WTC11 (cell line): ENCODE measurements at regions not wholly inside any gene's neighbourhood (a gene's known extent, or its start where the extent isn't known, plus 50 kb on each side); places are given as distances from the start of the nearest gene placed in this dataset.
A peak's percentile ranks its signal among the peaks of the same experiment; 100 is the strongest.

Source experiments
- ATAC-seq: fragments of 200-7000 bp; cut with Tn5 transposase; 2 replicates; pipeline ENCODE4 v1.10.0; 2021; ENCODE audit warnings: mild to moderate bottlenecking, moderate library complexity
- CTCF ChIA-PET: fragments of 300-600 bp; sonication (Branson Sonifier 250); formaldehyde crosslinking; loops from one replicate; lab custom pipeline; 2021; ENCODE audit warnings: antibody characterized with exemption; lab: Charles Lee
- POLR2A ChIA-PET: fragments of 350-600 bp; sonication (Branson Sonifier 250); formaldehyde crosslinking; loops from one replicate; lab custom pipeline; 2021; ENCODE audit warnings: antibody characterized with exemption; lab: Charles Lee
- DNase-seq: peaks from one replicate; pipeline ENCODE4 v3.0.0; 2021; ENCODE audit warnings: low spot score
- H3K27ac Mint-ChIP-seq: 2 replicates; pipeline ENCODE4 v1.8.0; 2021; ENCODE audit warnings: mixed read lengths
- H3K27me3 Mint-ChIP-seq: 2 replicates; pipeline ENCODE4 v1.8.0; 2021; ENCODE audit warnings: low read depth, mild to moderate bottlenecking, moderate library complexity, mixed read lengths
- H3K36me3 Mint-ChIP-seq: 2 replicates; pipeline ENCODE4 v1.8.0; 2021; ENCODE audit warnings: mixed read lengths
- H3K4me1 Mint-ChIP-seq: 2 replicates; pipeline ENCODE4 v1.8.0; 2022; ENCODE audit warnings: mixed read lengths
- H3K4me3 Mint-ChIP-seq: 2 replicates; pipeline ENCODE4 v1.8.0; 2021; ENCODE audit warnings: mild to moderate bottlenecking, moderate library complexity, mixed read lengths
- H3K9me3 Mint-ChIP-seq: 2 replicates; pipeline ENCODE4 v1.8.0; 2021; ENCODE audit warnings: mixed read lengths
- FOXP1 ChIP-seq: sonication (generic); formaldehyde crosslinking; IDR thresholded peaks from 2 replicates; pipeline ENCODE4 v1.8.0; 2022; ENCODE audit warnings: missing genetic modification reagents, mild to moderate bottlenecking, moderate library complexity, borderline replicate concordance
- GABPB1 ChIP-seq: sonication (generic); formaldehyde crosslinking; IDR thresholded peaks from 2 replicates; pipeline ENCODE4 v1.8.1; 2023; ENCODE audit warnings: mild to moderate bottlenecking, missing genetic modification reagents
- HMGA2 ChIP-seq: fragments of 250-450 bp; sonication (Bioruptor Pico); IDR thresholded peaks from 2 replicates; pipeline ENCODE4 v1.4.0; 2021; ENCODE audit warnings: mild to moderate bottlenecking, moderate library complexity
- IRF1 ChIP-seq: sonication (generic); formaldehyde crosslinking; IDR thresholded peaks from 2 replicates; pipeline ENCODE4 v1.8.0; 2023; ENCODE audit warnings: missing genetic modification reagents
- NFYB ChIP-seq: sonication (generic); formaldehyde crosslinking; conservative IDR thresholded peaks from 2 replicates; pipeline ENCODE4 v1.8.0; 2022; ENCODE audit warnings: low read depth, missing genetic modification reagents
- PREB ChIP-seq: sonication (generic); formaldehyde crosslinking; IDR thresholded peaks from 2 replicates; pipeline ENCODE4 v1.8.1; 2022; ENCODE audit warnings: mild to moderate bottlenecking, missing genetic modification reagents, moderate library complexity, borderline replicate concordance
- SMAD3 ChIP-seq: sonication (generic); formaldehyde crosslinking; IDR thresholded peaks from 2 replicates; pipeline ENCODE4 v1.8.0; 2022; ENCODE audit warnings: missing genetic modification reagents, mild to moderate bottlenecking, borderline replicate concordance
- SMAD4 ChIP-seq: sonication (generic); formaldehyde crosslinking; IDR thresholded peaks from 2 replicates; pipeline ENCODE4 v1.8.0; 2022; ENCODE audit warnings: mild to moderate bottlenecking, missing genetic modification reagents
- SP1 ChIP-seq: sonication (generic); formaldehyde crosslinking; conservative IDR thresholded peaks from 2 replicates; pipeline ENCODE4 v1.8.1; 2022; ENCODE audit warnings: missing genetic modification reagents
- TP53 ChIP-seq: sonication (generic); formaldehyde crosslinking; IDR thresholded peaks from 2 replicates; pipeline ENCODE4 v1.8.1; 2023; ENCODE audit warnings: mild to moderate bottlenecking, missing genetic modification reagents
- ZNF263 ChIP-seq: sonication (generic); formaldehyde crosslinking; IDR thresholded peaks from 2 replicates; pipeline ENCODE4 v1.8.1; 2022; ENCODE audit warnings: low read depth, mild to moderate bottlenecking, moderate library complexity, missing genetic modification reagents
- ZNF317 ChIP-seq: sonication (generic); formaldehyde crosslinking; IDR thresholded peaks from 2 replicates; pipeline ENCODE4 v1.8.1; 2023; ENCODE audit warnings: low read depth, mild to moderate bottlenecking, moderate library complexity, missing genetic modification reagents, borderline replicate concordance
- ZNF416 ChIP-seq: fragments of 250-450 bp; sonication (Bioruptor Pico); IDR thresholded peaks from 2 replicates; pipeline ENCODE4 v1.9.0; 2021; ENCODE audit warnings: mild to moderate bottlenecking, inconsistent platforms
- TF ChIP-seq, protein P1 (sequence below): sonication (generic); formaldehyde crosslinking; conservative IDR thresholded peaks from 2 replicates; pipeline ENCODE4 v1.8.1; 2022; ENCODE audit warnings: mild to moderate bottlenecking, missing genetic modification reagents
- TF ChIP-seq, protein P2 (sequence below): fragments of 250-450 bp; sonication (Bioruptor Pico); IDR thresholded peaks from 2 replicates; pipeline ENCODE4 v1.9.0; 2021; ENCODE audit warnings: moderate library complexity, mild to moderate bottlenecking, inconsistent platforms, borderline replicate concordance
- TF ChIP-seq, protein P3 (sequence below): fragments of 250-450 bp; sonication (Bioruptor Pico); IDR thresholded peaks from 2 replicates; pipeline ENCODE4 v1.8.0; 2021; ENCODE audit warnings: mild to moderate bottlenecking
- TF ChIP-seq, protein P4 (sequence below): sonication (generic); formaldehyde crosslinking; IDR thresholded peaks from 2 replicates; pipeline ENCODE4 v1.8.1; 2023; ENCODE audit warnings: mild to moderate bottlenecking, missing genetic modification reagents
- TF ChIP-seq, protein P5 (sequence below): sonication (generic); formaldehyde crosslinking; conservative IDR thresholded peaks from 2 replicates; pipeline ENCODE4 v1.8.1; 2023; ENCODE audit warnings: mild to moderate bottlenecking, low read depth, missing genetic modification reagents, moderate library complexity
- TF ChIP-seq, protein P6 (sequence below): sonication (generic); formaldehyde crosslinking; IDR thresholded peaks from 2 replicates; pipeline ENCODE4 v1.8.1; 2023; ENCODE audit warnings: mild to moderate bottlenecking, missing genetic modification reagents, borderline replicate concordance

- CTCF ChIA-PET, result no interaction called here
- POLR2A ChIA-PET, result interaction anchor here (0.6 kb wide), 1 partner anchor 36 kb away, joined by 3 read pairs; no protein-coding TSS in a partner anchor
- no peaks in the 10 kb centered on the region for H3K9me3 Mint-ChIP-seq
Observed at GRCh38 chr1:208423526-208423925, 179.3 kb upstream of the PLXNA2 start.

DNA sequence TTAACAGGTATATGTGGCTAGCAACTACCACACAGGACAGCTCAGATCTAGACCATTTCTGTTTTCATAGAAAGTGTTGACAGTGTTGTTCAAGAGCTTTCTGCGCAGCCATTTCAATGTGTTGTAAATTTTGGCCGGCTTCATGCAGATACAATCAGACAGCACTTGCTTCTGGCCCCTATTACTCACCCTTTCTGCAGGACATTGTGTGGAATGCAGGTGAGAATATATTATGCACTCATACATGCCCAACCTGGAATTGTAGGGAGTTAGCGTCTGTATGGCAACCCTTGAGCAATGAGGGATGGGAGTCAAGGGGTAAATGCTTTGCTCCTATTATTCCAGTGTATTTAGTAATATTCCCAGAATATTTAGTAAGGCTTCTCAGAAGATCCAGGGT lies 180.9 kb upstream of the PLXNA2 start:
- CTCF ChIA-PET, result interaction anchor here (1.3 kb wide), 1 partner anchor 432 kb away, joined by 3 read pairs; no protein-coding TSS in a partner anchor
- Mint-ChIP-seq H3K36me3 (no peaks in the 10 kb centered on the region), H3K4me3 (no peak overlapping the region), H3K4me1 (peaks cover 13% of the 10 kb centered on the region), H3K27me3 (no peaks in the 10 kb centered on the region), H3K9me3 (no peaks in the 10 kb centered on the region), H3K27ac (no peak overlapping the region)
- ATAC-seq (no peak), DNase-seq (no peak)
- TF ChIP-seq, protein P1, sequence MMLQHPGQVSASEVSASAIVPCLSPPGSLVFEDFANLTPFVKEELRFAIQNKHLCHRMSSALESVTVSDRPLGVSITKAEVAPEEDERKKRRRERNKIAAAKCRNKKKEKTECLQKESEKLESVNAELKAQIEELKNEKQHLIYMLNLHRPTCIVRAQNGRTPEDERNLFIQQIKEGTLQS (CRISPR knock-in tag), result no peak
- no peak for TF ChIP-seq HMGA2 (CRISPR knock-in tag)
- no peak for TF ChIP-seq PREB (CRISPR knock-in tag)
- TF ChIP-seq NFYB (CRISPR knock-in tag), result no peak
- POLR2A ChIA-PET, result no interaction called here

More at GRCh38 chr1:208423526-208423925, 179.3 kb upstream of the PLXNA2 start:
- Mint-ChIP-seq H3K4me1 (peaks cover 7% of the 10 kb centered on the region), H3K27me3 (no peaks in the 10 kb centered on the region), H3K4me3 (no peak overlapping the region), H3K27ac (no peak overlapping the region), H3K36me3 (no peaks in the 10 kb centered on the region)
- no peak for DNase-seq
- ATAC-seq, result no peak
- TF ChIP-seq SMAD3 (CRISPR knock-in tag) (no peak), FOXP1 (CRISPR knock-in tag) (no peak), SMAD4 (CRISPR knock-in tag) (no peak), TP53 (CRISPR knock-in tag) (no peak), SP1 (no peak), ZNF263 (CRISPR knock-in tag) (no peak)
- TF ChIP-seq, protein P2, sequence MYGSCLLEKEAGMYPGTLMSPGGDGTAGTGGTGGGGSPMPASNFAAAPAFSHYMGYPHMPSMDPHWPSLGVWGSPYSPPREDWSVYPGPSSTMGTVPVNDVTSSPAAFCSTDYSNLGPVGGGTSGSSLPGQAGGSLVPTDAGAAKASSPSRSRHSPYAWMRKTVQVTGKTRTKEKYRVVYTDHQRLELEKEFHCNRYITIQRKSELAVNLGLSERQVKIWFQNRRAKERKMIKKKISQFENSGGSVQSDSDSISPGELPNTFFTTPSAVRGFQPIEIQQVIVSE (CRISPR knock-in tag), result no peak
- TF ChIP-seq, protein P1 (CRISPR knock-in tag), result no peak
- TF ChIP-seq, protein P3, sequence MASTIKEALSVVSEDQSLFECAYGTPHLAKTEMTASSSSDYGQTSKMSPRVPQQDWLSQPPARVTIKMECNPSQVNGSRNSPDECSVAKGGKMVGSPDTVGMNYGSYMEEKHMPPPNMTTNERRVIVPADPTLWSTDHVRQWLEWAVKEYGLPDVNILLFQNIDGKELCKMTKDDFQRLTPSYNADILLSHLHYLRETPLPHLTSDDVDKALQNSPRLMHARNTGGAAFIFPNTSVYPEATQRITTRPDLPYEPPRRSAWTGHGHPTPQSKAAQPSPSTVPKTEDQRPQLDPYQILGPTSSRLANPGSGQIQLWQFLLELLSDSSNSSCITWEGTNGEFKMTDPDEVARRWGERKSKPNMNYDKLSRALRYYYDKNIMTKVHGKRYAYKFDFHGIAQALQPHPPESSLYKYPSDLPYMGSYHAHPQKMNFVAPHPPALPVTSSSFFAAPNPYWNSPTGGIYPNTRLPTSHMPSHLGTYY (CRISPR knock-in tag), result no peak

GRCh38 chr1:208430220-208430619 lies 186.0 kb upstream of the PLXNA2 start:
- DNase-seq (no peak), ATAC-seq (peak; percentile 62)
- Mint-ChIP-seq H3K9me3 (no peaks in the 10 kb centered on the region), H3K27ac (peak overlapping the region; percentile 47; the same call in 1 of the 2 replicates), H3K36me3 (no peaks in the 10 kb centered on the region), H3K27me3 (no peaks in the 10 kb centered on the region), H3K4me1 (peaks cover 13% of the 10 kb centered on the region), H3K4me3 (no peak overlapping the region)
- ChIA-PET CTCF (interaction anchor here (0.6 kb wide), 1 partner anchor 123 kb away, joined by 3 read pairs; no protein-coding TSS in a partner anchor), POLR2A (no interaction called here)
- TF ChIP-seq, protein P4, sequence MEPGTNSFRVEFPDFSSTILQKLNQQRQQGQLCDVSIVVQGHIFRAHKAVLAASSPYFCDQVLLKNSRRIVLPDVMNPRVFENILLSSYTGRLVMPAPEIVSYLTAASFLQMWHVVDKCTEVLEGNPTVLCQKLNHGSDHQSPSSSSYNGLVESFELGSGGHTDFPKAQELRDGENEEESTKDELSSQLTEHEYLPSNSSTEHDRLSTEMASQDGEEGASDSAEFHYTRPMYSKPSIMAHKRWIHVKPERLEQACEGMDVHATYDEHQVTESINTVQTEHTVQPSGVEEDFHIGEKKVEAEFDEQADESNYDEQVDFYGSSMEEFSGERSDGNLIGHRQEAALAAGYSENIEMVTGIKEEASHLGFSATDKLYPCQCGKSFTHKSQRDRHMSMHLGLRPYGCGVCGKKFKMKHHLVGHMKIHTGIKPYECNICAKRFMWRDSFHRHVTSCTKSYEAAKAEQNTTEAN, result no peak
- no peak for TF ChIP-seq ZNF317
- TF ChIP-seq, protein P5, sequence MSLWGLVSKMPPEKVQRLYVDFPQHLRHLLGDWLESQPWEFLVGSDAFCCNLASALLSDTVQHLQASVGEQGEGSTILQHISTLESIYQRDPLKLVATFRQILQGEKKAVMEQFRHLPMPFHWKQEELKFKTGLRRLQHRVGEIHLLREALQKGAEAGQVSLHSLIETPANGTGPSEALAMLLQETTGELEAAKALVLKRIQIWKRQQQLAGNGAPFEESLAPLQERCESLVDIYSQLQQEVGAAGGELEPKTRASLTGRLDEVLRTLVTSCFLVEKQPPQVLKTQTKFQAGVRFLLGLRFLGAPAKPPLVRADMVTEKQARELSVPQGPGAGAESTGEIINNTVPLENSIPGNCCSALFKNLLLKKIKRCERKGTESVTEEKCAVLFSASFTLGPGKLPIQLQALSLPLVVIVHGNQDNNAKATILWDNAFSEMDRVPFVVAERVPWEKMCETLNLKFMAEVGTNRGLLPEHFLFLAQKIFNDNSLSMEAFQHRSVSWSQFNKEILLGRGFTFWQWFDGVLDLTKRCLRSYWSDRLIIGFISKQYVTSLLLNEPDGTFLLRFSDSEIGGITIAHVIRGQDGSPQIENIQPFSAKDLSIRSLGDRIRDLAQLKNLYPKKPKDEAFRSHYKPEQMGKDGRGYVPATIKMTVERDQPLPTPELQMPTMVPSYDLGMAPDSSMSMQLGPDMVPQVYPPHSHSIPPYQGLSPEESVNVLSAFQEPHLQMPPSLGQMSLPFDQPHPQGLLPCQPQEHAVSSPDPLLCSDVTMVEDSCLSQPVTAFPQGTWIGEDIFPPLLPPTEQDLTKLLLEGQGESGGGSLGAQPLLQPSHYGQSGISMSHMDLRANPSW (CRISPR knock-in tag), result no peak
- TF ChIP-seq IRF1 (CRISPR knock-in tag), result no peak
- TF ChIP-seq, protein P6, sequence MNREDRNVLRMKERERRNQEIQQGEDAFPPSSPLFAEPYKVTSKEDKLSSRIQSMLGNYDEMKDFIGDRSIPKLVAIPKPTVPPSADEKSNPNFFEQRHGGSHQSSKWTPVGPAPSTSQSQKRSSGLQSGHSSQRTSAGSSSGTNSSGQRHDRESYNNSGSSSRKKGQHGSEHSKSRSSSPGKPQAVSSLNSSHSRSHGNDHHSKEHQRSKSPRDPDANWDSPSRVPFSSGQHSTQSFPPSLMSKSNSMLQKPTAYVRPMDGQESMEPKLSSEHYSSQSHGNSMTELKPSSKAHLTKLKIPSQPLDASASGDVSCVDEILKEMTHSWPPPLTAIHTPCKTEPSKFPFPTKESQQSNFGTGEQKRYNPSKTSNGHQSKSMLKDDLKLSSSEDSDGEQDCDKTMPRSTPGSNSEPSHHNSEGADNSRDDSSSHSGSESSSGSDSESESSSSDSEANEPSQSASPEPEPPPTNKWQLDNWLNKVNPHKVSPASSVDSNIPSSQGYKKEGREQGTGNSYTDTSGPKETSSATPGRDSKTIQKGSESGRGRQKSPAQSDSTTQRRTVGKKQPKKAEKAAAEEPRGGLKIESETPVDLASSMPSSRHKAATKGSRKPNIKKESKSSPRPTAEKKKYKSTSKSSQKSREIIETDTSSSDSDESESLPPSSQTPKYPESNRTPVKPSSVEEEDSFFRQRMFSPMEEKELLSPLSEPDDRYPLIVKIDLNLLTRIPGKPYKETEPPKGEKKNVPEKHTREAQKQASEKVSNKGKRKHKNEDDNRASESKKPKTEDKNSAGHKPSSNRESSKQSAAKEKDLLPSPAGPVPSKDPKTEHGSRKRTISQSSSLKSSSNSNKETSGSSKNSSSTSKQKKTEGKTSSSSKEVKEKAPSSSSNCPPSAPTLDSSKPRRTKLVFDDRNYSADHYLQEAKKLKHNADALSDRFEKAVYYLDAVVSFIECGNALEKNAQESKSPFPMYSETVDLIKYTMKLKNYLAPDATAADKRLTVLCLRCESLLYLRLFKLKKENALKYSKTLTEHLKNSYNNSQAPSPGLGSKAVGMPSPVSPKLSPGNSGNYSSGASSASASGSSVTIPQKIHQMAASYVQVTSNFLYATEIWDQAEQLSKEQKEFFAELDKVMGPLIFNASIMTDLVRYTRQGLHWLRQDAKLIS, result no peak
- TF ChIP-seq GABPB1, result no peak
- no peak for TF ChIP-seq ZNF416 (CRISPR knock-in tag)
